Esophagus squamous epithelium (tissue), 4 donors: ENCODE measurements at regions not wholly inside any gene's neighbourhood (a gene's known extent, or its start where the extent isn't known, plus 50 kb on each side); places are given as distances from the start of the nearest gene placed in this dataset.

Experiments used
- CTCF ChIP-seq, 6 experiments: fragments of 450-650 bp in 4 of 6; fragments of 200-600 bp in 2 of 6; sonication (generic) in 2 of 6; IDR thresholded peaks; one replicate each; pipeline ENCODE4 v1.5.1; 2016 to 2019; ENCODE audit warnings: antibody characterized with exemption in 6 of 6, mild to moderate bottlenecking in 4 of 6, moderate library complexity in 4 of 6
- POLR2A ChIP-seq, 4 donors: fragments of 450-650 bp; IDR thresholded peaks; one replicate each; pipeline ENCODE4 v1.6.1; 2017; ENCODE audit warnings: antibody characterized with exemption in 4 of 4, mild to moderate bottlenecking in 4 of 4, moderate library complexity in 3 of 4

- TF ChIP-seq CTCF (IDR thresholded peaks at IDR 0.05): no peak
- TF ChIP-seq POLR2A (IDR thresholded peaks at IDR 0.05): no peak
These were observed 1339.3 kb downstream of the EFNA5 start for GRCh38 chr5:106331415-106331814.
